Activated CD8-positive, alpha-beta T cell treated with anti-CD3 and anti-CD28 coated beads, Interleukin-2, amount 10 ng/mL, durations not matched to agents 7 days and 5 days (primary cell): ENCODE measurements at regions not wholly inside any gene's neighbourhood (a gene's known extent, or its start where the extent isn't known, plus 50 kb on each side); places are given as distances from the start of the nearest gene placed in this dataset.
"Not testable (repeated sequence)": the region's sequence is repeated elsewhere in the genome, so short reads cannot be mapped to it uniquely, and the experiment has no call there.

Source experiments
- ATAC-seq: fragments of 150-1000 bp; cut with Tn5 transposase; one replicate; pipeline ENCODE4 v1.10.0; 2021; ENCODE audit warnings: moderate library complexity
- CTCF ChIA-PET: fragments of 350-600 bp; sonication (Branson Sonifier 250); formaldehyde crosslinking; loops from one replicate; lab custom pipeline; 2021; ENCODE audit warnings: antibody characterized with exemption; lab: Charles Lee
- POLR2A ChIA-PET: fragments of 350-600 bp; sonication (Branson Sonifier 250); formaldehyde crosslinking; loops from one replicate; lab custom pipeline; 2021; ENCODE audit warnings: antibody characterized with exemption; lab: Charles Lee
- DNase-seq: peaks from one replicate; pipeline ENCODE4 v3.0.0-alpha.2; 2020
- H3K27ac Mint-ChIP-seq: one replicate; pipeline ENCODE4 v1.8.0; 2021; ENCODE audit warnings: mild to moderate bottlenecking, mixed read lengths
- H3K27me3 Mint-ChIP-seq: one replicate; pipeline ENCODE4 v1.8.0; 2021; ENCODE audit warnings: low read depth, mixed read lengths
- H3K36me3 Mint-ChIP-seq: one replicate; pipeline ENCODE4 v1.8.0; 2021; ENCODE audit warnings: low read depth, mixed read lengths
- H3K4me1 Mint-ChIP-seq: one replicate; pipeline ENCODE4 v1.8.0; 2021; ENCODE audit warnings: low read depth, mixed read lengths
- H3K4me3 Mint-ChIP-seq: one replicate; pipeline ENCODE4 v1.8.0; 2021; ENCODE audit warnings: mild to moderate bottlenecking, mixed read lengths
- H3K9me3 Mint-ChIP-seq: one replicate; pipeline ENCODE4 v1.8.0; 2022; ENCODE audit warnings: mixed read lengths; ENCODE audit not compliant: insufficient read depth

DNA sequence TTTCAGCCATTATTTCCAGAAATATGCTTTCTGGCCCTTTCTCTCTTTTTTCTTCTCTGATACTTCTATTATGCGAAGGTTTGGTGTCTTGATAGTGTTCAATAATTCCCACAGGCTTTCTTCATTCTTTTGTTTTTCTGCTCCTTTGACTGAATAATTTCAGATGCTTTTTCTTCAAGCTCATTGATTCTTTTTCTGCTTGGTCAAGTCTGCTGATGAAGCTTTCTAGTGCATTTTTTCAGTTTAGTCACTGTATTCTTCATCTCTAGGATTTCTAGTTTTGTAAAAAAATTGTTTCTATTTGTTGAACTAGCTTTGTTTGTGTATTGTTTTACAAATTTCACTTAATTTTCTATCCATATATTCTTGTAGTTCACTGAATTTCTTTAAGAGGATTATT, 304.0 kb upstream of the TARS1 start:
- Mint-ChIP-seq H3K36me3 (no peaks in the 10 kb centered on the region), H3K27me3 (no peaks in the 10 kb centered on the region), H3K4me3 (no peak overlapping the region), H3K27ac (no peak overlapping the region), H3K4me1 (no peaks in the 10 kb centered on the region), H3K9me3 (peaks cover 22% of the 10 kb centered on the region)
- ChIA-PET POLR2A (no interaction called here), CTCF (no interaction called here)
- ATAC-seq: no peak
- no peak for DNase-seq

DNA sequence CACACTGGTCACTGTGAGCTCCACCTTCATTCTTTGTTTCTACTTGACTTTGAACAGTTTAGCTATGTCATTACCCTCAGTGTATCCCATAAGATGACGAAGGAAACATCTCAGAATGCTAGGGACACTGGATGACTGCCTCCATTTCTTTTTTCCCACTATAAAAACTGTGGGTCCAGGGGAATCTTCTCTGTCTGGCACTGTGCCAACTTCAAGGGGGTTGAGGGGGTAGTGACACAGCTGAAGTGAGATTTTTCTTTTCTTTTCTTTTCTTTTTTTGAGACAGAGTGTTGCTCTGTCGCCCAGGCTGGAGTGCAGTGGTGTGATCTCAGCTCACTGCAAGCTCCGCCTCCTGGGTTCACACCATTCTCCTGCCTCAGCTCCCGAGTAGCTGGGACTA, 302.6 kb upstream of the TARS1 start:
- H3K27me3 Mint-ChIP-seq, POLR2A ChIA-PET, H3K4me1 Mint-ChIP-seq, DNase-seq, H3K4me3 Mint-ChIP-seq, ATAC-seq, H3K27ac Mint-ChIP-seq, CTCF ChIA-PET, H3K36me3 Mint-ChIP-seq: not testable (repeated sequence)
- peaks cover 19% of the 10 kb centered on the region for H3K9me3 Mint-ChIP-seq

DNA sequence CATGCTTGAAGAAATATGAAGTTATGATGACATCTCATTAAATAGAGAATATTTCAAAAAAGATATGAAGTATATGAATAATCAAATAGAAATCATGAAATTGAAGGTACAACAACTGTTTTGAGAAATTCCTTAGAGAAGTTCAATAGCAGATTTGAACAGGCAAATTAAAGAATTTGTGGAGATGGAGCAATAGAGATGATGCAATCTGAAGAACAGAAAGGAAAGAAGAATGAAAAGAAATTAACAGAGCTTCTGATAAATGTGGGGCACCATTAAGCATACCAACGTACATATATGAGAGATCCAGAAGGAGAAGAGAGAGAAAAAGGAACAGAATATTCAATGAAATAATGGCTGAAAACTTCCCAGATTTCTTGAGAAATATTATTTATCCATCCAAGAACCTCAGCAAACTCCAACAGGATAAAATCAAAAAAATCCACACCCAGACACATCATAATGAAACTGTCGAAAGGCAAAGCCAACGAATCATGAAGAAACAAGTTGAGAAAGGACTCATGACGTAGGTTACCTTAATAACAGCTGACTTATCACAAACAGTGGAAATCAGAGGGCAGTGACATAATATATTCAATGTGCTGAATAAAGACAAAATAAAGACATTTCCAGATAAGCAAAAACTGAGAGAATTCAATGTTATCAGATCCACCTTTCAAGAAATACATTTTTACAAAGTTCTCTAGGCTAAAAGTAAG, 297.2 kb upstream of the TARS1 start:
- H3K27ac Mint-ChIP-seq: no peak overlapping the region
- no peaks in the 10 kb centered on the region for H3K4me1 Mint-ChIP-seq
- no peaks in the 10 kb centered on the region for H3K36me3 Mint-ChIP-seq
- CTCF ChIA-PET: no interaction called here
- H3K27me3 Mint-ChIP-seq: no peaks in the 10 kb centered on the region
- ATAC-seq: no peak
- POLR2A ChIA-PET: no interaction called here
- no peak overlapping the region for H3K4me3 Mint-ChIP-seq
- DNase-seq: no peak
- H3K9me3 Mint-ChIP-seq: no peaks in the 10 kb centered on the region

DNA sequence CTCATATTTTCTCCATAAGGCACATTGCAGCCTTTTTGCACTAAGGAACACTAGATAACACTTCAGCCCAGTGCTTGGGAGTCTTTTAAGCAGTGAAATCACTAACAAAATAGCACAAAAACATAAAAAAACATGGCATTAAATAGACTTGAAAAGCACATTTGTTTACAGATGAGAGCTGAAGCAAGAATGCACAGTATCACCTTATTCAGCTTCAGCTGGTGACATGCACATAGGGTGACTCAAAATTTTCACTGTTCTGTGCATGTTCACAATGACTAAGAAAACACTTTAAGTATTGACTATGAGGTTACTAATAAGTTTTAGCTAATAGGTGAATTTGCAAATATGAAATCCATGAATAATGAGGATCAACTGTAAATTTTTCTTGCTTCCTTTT, 293.9 kb upstream of the TARS1 start:
- H3K27ac Mint-ChIP-seq: no peak overlapping the region
- no peaks in the 10 kb centered on the region for H3K27me3 Mint-ChIP-seq
- DNase-seq (no peak), ATAC-seq (no peak)
- POLR2A ChIA-PET: no interaction called here
- no peaks in the 10 kb centered on the region for H3K36me3 Mint-ChIP-seq
- H3K9me3 Mint-ChIP-seq: no peaks in the 10 kb centered on the region
- H3K4me1 Mint-ChIP-seq: no peaks in the 10 kb centered on the region
- CTCF ChIA-PET: no interaction called here
- H3K4me3 Mint-ChIP-seq: no peak overlapping the region

DNA sequence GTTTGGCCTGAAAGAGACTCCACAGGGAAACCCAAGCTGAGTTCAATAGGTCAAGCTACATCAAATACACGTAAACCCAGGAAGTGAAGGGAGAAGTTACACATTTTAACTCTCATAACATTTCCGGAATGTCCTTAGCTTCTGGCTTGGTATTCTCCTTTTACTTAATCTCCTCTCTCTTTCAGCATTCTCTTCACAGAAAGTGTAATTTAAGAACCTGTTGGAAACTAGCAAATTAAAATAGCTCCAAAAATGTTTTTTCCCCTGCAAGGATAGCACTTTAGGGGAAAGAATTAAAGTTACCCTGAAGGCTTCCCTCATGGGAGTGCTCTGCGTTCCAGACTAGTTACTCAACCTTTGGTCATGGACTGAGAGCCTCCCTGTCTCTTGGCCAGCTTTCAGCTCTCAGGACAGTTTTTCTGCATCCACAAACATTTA, 292.7 kb upstream of the TARS1 start:
- POLR2A ChIA-PET: no interaction called here
- CTCF ChIA-PET: no interaction called here
- H3K27ac Mint-ChIP-seq: no peak overlapping the region
- H3K4me1 Mint-ChIP-seq: no peaks in the 10 kb centered on the region
- no peaks in the 10 kb centered on the region for H3K27me3 Mint-ChIP-seq
- ATAC-seq: no peak
- H3K4me3 Mint-ChIP-seq: no peak overlapping the region
- DNase-seq: no peak
- no peaks in the 10 kb centered on the region for H3K9me3 Mint-ChIP-seq
- H3K36me3 Mint-ChIP-seq: no peaks in the 10 kb centered on the region

DNA sequence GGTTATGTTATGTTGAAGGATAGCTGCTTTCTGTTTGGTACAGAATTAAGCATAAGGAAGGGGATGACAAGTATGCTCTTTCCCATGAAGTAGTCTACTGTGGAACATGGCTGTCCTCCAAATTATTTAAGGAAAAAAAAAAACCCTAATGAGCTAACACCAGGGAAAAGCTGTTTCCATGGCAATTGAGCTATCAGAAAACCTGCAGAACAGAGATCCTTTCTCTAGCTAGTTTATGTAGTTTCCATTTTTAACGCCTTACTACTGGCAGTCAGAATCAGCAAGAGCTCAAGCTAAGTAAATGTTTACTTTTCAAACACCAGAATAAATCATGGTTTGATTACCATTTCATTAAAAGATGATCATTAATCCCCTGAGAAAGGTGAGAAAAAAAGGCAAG, 287.4 kb upstream of the TARS1 start:
- ChIA-PET POLR2A (no interaction called here), CTCF (no interaction called here)
- H3K36me3 Mint-ChIP-seq: no peaks in the 10 kb centered on the region
- H3K4me1 Mint-ChIP-seq: peaks cover 1% of the 10 kb centered on the region
- H3K27me3 Mint-ChIP-seq: no peaks in the 10 kb centered on the region
- H3K9me3 Mint-ChIP-seq: no peaks in the 10 kb centered on the region
- H3K4me3 Mint-ChIP-seq: no peak overlapping the region
- DNase-seq (no peak), ATAC-seq (no peak)
- no peak overlapping the region for H3K27ac Mint-ChIP-seq

DNA sequence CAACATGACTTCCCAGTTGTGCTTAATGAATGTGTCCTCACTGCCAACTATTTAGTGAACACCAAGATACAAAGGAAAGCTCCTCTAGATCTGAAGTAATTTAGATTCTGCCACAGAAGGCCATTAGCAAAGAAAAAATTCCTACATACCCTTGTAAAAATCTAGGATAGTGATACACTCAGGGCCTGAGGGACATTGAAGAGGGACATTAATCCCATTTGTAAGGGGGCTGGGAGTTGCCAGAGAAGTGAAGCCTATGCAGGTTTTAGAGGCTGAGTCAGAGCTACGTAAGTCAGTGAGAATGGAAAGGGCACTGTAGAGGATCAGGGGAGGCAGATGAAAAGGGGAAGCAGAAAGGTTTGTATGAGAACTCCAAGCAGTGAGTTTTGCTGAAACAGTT, 286.9 kb upstream of the TARS1 start:
- peaks cover 2% of the 10 kb centered on the region for H3K4me1 Mint-ChIP-seq
- H3K27me3 Mint-ChIP-seq: no peaks in the 10 kb centered on the region
- DNase-seq (no peak), ATAC-seq (no peak)
- no peak overlapping the region for H3K4me3 Mint-ChIP-seq
- ChIA-PET POLR2A (no interaction called here), CTCF (no interaction called here)
- H3K9me3 Mint-ChIP-seq: no peaks in the 10 kb centered on the region
- no peaks in the 10 kb centered on the region for H3K36me3 Mint-ChIP-seq
- no peak overlapping the region for H3K27ac Mint-ChIP-seq

DNA sequence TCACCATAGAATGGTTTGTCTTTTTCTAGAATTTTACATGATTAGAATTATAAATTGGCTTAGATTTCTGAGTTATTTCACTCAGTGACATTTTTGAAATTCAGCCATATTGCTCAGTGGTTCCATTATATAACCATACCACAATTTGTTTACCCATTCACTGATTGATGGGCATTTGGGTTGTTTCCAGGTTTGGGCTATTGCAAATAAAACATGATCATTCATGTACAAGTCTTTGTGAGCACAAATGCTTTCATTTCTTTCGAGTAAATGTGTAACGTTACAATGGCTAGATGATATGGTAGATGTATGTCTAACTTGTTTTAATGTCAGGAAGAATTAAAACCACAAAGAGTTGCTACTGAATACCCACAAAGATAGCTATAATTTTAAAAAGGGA, 279.9 kb upstream of the TARS1 start:
- H3K36me3 Mint-ChIP-seq: no peaks in the 10 kb centered on the region
- DNase-seq (no peak), ATAC-seq (no peak)
- ChIA-PET POLR2A (no interaction called here), CTCF (interaction anchor here (0.8 kb wide), 1 partner anchor 39 kb away, joined by 3 read pairs; no protein-coding TSS in a partner anchor)
- H3K9me3 Mint-ChIP-seq: peaks cover 7% of the 10 kb centered on the region
- no peaks in the 10 kb centered on the region for H3K27me3 Mint-ChIP-seq
- peaks cover 2% of the 10 kb centered on the region for H3K4me1 Mint-ChIP-seq
- H3K27ac Mint-ChIP-seq: no peak overlapping the region
- H3K4me3 Mint-ChIP-seq: no peak overlapping the region

DNA sequence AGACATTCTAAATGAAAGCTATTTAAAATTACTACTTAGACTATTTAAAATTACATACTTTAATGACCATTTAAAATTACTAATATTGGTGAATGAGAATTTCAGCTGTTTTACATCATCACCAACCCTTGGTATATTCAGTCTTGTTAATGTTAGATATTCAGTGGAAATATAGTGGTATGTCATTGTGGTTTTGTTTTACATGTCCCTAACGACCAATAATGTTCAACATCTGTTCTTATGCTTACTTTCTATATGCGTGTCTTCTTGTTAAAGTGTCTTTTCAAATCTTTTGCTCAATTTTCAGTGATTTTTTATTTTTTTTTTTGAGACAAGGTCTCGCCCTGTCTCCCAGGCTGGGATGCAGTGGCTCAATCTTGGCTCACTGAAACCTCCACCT, 279.3 kb upstream of the TARS1 start:
- DNase-seq (no peak), ATAC-seq (no peak)
- Mint-ChIP-seq H3K9me3 (peaks cover 7% of the 10 kb centered on the region), H3K4me1 (peaks cover 2% of the 10 kb centered on the region), H3K27ac (no peak overlapping the region), H3K36me3 (no peaks in the 10 kb centered on the region), H3K27me3 (no peaks in the 10 kb centered on the region), H3K4me3 (no peak overlapping the region)
- ChIA-PET CTCF (interaction anchor here (0.8 kb wide), 1 partner anchor 39 kb away, joined by 3 read pairs; no protein-coding TSS in a partner anchor), POLR2A (no interaction called here)

DNA sequence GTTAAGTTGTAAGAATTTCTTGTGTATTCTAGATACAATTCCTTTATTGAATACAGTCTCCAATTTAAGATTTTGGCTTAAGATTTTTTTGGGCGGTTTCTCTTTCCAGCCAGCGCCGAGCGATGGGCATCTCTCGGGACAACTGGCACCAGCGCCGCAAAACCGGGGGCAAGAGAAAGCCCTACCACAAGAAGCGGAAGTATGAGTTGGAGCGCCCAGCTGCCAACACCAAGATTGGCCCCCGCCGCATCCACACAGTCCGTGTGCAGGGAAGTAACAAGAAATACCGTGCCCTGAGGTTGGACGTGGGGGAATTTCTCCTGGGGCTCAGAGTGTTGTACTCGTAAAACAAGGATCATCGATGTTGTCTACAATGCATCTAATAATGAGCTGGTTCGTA, 278.7 kb upstream of the TARS1 start:
- H3K4me1 Mint-ChIP-seq: peaks cover 2% of the 10 kb centered on the region
- ATAC-seq: no peak
- CTCF ChIA-PET: no interaction called here

DNA sequence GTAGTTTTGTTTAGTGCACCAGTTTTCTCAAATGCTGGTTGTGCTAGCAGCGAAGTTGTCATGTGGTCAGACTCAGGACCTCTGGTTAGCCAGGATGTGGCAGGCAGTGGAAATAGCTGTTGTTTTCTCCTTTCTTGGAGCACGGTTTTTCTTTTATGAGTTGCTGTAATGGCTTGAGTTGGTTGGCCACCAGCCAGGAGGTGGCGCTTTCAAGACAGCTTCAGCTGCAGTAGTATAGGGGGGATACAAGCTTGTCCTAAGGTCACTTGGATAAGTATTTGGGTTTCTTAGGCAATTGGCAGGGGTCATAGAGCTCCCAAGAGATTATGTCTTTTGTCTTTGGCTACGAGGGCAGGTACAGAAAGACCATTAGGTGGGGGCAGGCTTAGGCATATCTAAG, 274.2 kb upstream of the TARS1 start:
- Mint-ChIP-seq H3K36me3 (no peaks in the 10 kb centered on the region), H3K4me1 (no peaks in the 10 kb centered on the region), H3K27me3 (no peaks in the 10 kb centered on the region), H3K9me3 (peaks cover 22% of the 10 kb centered on the region), H3K4me3 (no peak overlapping the region), H3K27ac (no peak overlapping the region)
- no peak for DNase-seq
- ChIA-PET POLR2A (no interaction called here), CTCF (no interaction called here)
- no peak for ATAC-seq

More for the DNA sequence above, 278.7 kb upstream of the TARS1 start:
- Mint-ChIP-seq H3K36me3 (no peaks in the 10 kb centered on the region), H3K27ac (no peak overlapping the region), H3K4me3 (no peak overlapping the region), H3K9me3 (peaks cover 7% of the 10 kb centered on the region), H3K27me3 (no peaks in the 10 kb centered on the region)
- DNase-seq: no peak
- POLR2A ChIA-PET: no interaction called here

DNA sequence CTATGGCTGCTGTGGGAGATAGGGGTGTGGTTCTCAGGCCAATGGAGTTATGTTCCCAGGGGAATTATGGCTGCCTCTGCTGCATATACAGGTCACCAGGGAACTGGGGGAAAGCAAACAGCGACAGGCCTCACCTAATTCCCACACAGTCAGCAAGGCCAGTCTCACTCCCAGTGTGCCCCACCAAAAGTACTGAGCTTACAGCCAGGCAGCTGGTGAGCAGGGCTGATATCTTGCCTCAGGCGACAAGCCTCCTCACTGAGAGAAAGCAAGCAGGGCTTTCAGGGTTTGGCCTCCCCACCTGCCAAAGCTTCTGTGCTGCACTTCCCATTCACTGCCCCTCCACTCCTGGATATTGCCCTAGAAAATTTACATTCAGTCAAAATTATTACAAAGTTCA, 273.8 kb upstream of the TARS1 start:
- no peak for DNase-seq
- H3K27ac Mint-ChIP-seq: no peak overlapping the region
- ChIA-PET CTCF (no interaction called here), POLR2A (no interaction called here)
- H3K27me3 Mint-ChIP-seq: no peaks in the 10 kb centered on the region
- peaks cover 22% of the 10 kb centered on the region for H3K9me3 Mint-ChIP-seq
- no peaks in the 10 kb centered on the region for H3K4me1 Mint-ChIP-seq
- no peaks in the 10 kb centered on the region for H3K36me3 Mint-ChIP-seq
- ATAC-seq: no peak
- no peak overlapping the region for H3K4me3 Mint-ChIP-seq

DNA sequence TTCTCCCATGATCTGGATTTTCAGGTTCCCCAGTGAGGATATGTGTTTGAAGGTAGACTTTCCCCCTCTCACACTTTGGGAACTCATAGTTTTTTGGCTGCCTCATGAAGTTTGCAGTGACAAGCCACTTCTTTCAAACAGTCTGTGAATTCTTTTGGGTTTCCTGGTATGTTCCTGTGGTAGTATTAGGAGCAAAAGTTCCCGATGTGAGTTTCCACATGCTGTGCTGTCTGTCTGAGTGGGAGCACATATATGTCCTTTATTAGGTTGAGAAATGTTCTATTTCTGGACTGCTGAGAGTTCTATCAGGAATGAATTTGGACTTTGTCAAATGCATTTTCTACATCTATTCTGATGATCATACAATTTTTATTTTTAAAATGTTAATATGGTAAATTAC, 273.2 kb upstream of the TARS1 start:
- H3K27ac Mint-ChIP-seq: no peak overlapping the region
- H3K4me3 Mint-ChIP-seq: no peak overlapping the region
- peaks cover 19% of the 10 kb centered on the region for H3K9me3 Mint-ChIP-seq
- CTCF ChIA-PET: no interaction called here
- DNase-seq: no peak
- H3K27me3 Mint-ChIP-seq: no peaks in the 10 kb centered on the region
- H3K4me1 Mint-ChIP-seq: no peaks in the 10 kb centered on the region
- no peaks in the 10 kb centered on the region for H3K36me3 Mint-ChIP-seq
- no peak for ATAC-seq
- POLR2A ChIA-PET: no interaction called here
